Smooth muscle cell (in vitro differentiated cells): ENCODE measurements at regions not wholly inside any gene's neighbourhood (a gene's known extent, or its start where the extent isn't known, plus 50 kb on each side); places are given as distances from the start of the nearest gene placed in this dataset.

Source experiments
- DNase-seq: peaks from one replicate; lab custom pipeline; 2025; ENCODE audit not compliant: unreplicated experiment; lab: John Stamatoyannopoulos, UW
- H2AFZ ChIP-seq: fragments of 200-600 bp; sonication (generic); 2 replicates; pipeline ENCODE4 v1.6.0; 2016; ENCODE audit warnings: antibody characterized with exemption, low read depth, mild to moderate bottlenecking
- H3F3A ChIP-seq: fragments of 200-600 bp; sonication (generic); 2 replicates; pipeline ENCODE4 v1.6.0; 2017; ENCODE audit warnings: antibody characterized with exemption, low read depth
- H3K27ac ChIP-seq: fragments of 200-600 bp; sonication (generic); 2 replicates; pipeline ENCODE4 v1.5.1; 2016; ENCODE audit warnings: low read depth, mild to moderate bottlenecking
- H3K27me3 ChIP-seq: fragments of 200-600 bp; sonication (generic); 2 replicates; pipeline ENCODE4 v1.6.1; 2016; ENCODE audit warnings: low read depth, mild to moderate bottlenecking
- H3K36me3 ChIP-seq: fragments of 200-600 bp; sonication (generic); 2 replicates; pipeline ENCODE4 v1.5.1; 2016; ENCODE audit warnings: low read depth
- H3K4me1 ChIP-seq: fragments of 200-600 bp; sonication (generic); 2 replicates; pipeline ENCODE4 v1.5.1; 2016; ENCODE audit warnings: low read depth
- H3K4me2 ChIP-seq: fragments of 200-600 bp; sonication (generic); 2 replicates; pipeline ENCODE4 v1.6.0; 2016; ENCODE audit warnings: mild to moderate bottlenecking
- H3K4me3 ChIP-seq: fragments of 200-600 bp; sonication (generic); 2 replicates; pipeline ENCODE4 v1.5.1; 2016; ENCODE audit warnings: mild to moderate bottlenecking
- H3K79me2 ChIP-seq: fragments of 200-600 bp; sonication (generic); 2 replicates; pipeline ENCODE4 v1.6.0; 2016; ENCODE audit warnings: low read depth, mild to moderate bottlenecking
- H3K9ac ChIP-seq: fragments of 200-600 bp; sonication (generic); 2 replicates; pipeline ENCODE4 v1.6.0; 2016; ENCODE audit warnings: low read depth
- H3K9me3 ChIP-seq: fragments of 200-600 bp; sonication (generic); replicated peaks from 2 replicates; pipeline ENCODE4 v1.5.1; 2016; ENCODE audit warnings: low read depth
- H4K20me1 ChIP-seq: fragments of 200-600 bp; sonication (generic); 2 replicates; pipeline ENCODE4 v1.6.0; 2016; ENCODE audit warnings: low read depth
- WGBS: methylation state at CpG from one replicate; pipeline ENCODE4 v1.1.7; 2016; ENCODE audit warnings: low lambda C conversion rate; 5-methylcytosine and 5-hydroxymethylcytosine counted together
- TF ChIP-seq, protein P1 (sequence below): fragments of 200-600 bp; sonication (generic); IDR thresholded peaks from 2 replicates; pipeline ENCODE4 v1.5.1; 2017; ENCODE audit warnings: borderline replicate concordance, mild to moderate bottlenecking, antibody characterized with exemption; ENCODE audit not compliant: insufficient read depth, poor library complexity, severe bottlenecking

DNA sequence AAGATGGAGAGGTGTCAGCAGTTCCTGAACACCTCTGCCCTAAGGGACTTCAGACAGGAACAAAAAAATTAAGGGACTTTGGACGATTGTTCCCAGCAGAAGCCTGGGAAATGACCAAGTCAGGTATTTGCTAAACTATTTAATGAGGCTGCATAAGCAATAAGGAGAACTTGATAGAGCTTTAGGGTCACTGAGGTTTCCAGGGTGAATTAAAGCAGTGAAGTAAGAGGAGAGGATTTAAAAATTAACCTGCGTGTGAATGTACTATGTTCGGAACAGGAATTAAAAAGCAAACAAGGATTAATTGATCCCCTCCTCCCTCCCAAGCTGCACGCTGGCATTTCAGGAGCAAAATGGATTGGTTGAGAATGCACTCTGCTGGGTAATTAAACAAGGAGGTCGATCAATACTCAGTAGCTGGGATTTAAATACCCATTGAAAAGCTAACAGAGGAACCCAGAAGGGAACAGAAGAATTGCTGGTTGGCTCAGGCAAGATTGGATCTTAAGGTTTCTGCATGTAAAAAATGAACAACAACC lies 157.2 kb downstream of the RNF152 start:
- Histone ChIP-seq H3K27me3 (no peaks in the 10 kb centered on the region), H3K79me2 (no peaks in the 10 kb centered on the region), H3K4me1 (peaks cover 3% of the 10 kb centered on the region), H3K4me3 (no peak overlapping the region), H3K9ac (no peak overlapping the region), H3K4me2 (no peak overlapping the region), H3F3A (no peaks in the 10 kb centered on the region), H2AFZ (no peak overlapping the region), H4K20me1 (no peaks in the 10 kb centered on the region), H3K9me3 (no peaks in the 10 kb centered on the region), H3K36me3 (no peaks in the 10 kb centered on the region), H3K27ac (no peak overlapping the region)
- no peak for DNase-seq
- 92% methylated on average over 5 of the region's 5 CpGs for WGBS
- TF ChIP-seq, protein P1, sequence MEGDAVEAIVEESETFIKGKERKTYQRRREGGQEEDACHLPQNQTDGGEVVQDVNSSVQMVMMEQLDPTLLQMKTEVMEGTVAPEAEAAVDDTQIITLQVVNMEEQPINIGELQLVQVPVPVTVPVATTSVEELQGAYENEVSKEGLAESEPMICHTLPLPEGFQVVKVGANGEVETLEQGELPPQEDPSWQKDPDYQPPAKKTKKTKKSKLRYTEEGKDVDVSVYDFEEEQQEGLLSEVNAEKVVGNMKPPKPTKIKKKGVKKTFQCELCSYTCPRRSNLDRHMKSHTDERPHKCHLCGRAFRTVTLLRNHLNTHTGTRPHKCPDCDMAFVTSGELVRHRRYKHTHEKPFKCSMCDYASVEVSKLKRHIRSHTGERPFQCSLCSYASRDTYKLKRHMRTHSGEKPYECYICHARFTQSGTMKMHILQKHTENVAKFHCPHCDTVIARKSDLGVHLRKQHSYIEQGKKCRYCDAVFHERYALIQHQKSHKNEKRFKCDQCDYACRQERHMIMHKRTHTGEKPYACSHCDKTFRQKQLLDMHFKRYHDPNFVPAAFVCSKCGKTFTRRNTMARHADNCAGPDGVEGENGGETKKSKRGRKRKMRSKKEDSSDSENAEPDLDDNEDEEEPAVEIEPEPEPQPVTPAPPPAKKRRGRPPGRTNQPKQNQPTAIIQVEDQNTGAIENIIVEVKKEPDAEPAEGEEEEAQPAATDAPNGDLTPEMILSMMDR = no peak

DNA sequence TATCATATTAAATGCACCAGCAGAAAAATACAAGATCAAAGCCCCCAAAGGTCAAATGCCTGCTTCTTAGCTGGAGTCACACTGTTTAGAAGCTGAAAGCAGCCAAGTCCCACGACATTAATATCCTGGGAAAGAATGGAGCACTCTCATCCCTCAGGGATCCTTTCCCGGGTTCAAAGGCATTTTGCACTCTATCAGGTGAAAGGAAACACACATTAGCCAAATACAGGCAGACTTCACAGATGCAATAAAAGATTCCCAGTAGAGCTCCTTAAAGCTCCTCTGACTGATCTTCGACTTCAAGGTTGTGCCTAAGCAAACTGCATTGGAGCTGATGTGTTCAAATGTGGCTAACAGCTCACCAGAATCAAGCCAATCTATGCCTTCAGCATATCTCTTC lies 158.4 kb downstream of the RNF152 start:
- H3K27ac ChIP-seq = peak overlapping the region; percentile 77
- TF ChIP-seq, protein P1 = no peak

DNA sequence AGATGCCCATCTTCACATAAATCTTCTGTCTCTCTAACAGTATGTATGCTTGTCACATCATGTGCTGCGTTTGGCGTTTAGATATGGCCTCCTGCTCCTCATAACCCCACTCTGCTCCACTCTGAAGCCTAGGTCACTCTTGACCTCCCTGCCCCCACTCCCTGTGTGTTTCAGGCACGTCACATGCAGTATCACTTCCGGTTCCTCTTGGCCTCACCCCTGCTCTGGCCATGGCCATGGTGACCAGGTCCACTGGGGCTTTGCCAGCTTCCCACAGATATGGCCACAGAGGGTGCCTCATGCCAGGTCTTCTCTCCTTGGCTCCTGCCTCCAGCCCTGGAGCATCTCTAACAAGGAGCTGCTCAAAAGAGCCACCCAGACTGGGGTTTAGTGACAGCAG lies 160.0 kb downstream of the RNF152 start:
- Histone ChIP-seq H3K9ac (no peak overlapping the region), H3K27ac (peak overlapping the region; percentile 42), H3K79me2 (no peaks in the 10 kb centered on the region), H3F3A (no peaks in the 10 kb centered on the region), H4K20me1 (no peaks in the 10 kb centered on the region), H3K4me3 (no peak overlapping the region), H3K9me3 (no peaks in the 10 kb centered on the region), H3K4me1 (peaks cover 3% of the 10 kb centered on the region), H3K36me3 (no peaks in the 10 kb centered on the region), H2AFZ (no peak overlapping the region), H3K27me3 (no peaks in the 10 kb centered on the region), H3K4me2 (peak overlapping the region; percentile 47)
- TF ChIP-seq, protein P1 = no peak
- DNase-seq = no peak
- 95% methylated on average over 4 of the region's 4 CpGs for WGBS

More for the DNA sequence above, 158.4 kb downstream of the RNF152 start:
- H3K27me3 ChIP-seq = no peaks in the 10 kb centered on the region
- peak overlapping the region; percentile 23 for H3K4me3 ChIP-seq
- no peaks in the 10 kb centered on the region for H4K20me1 ChIP-seq
- no peaks in the 10 kb centered on the region for H3K9me3 ChIP-seq
- no peaks in the 10 kb centered on the region for H3K36me3 ChIP-seq
- no peaks in the 10 kb centered on the region for H3K79me2 ChIP-seq
- H3F3A ChIP-seq = no peaks in the 10 kb centered on the region
- H3K9ac ChIP-seq = no peak overlapping the region
- WGBS = 79% methylated on average over 3 of the region's 3 CpGs
- H2AFZ ChIP-seq = no peak overlapping the region
- H3K4me2 ChIP-seq = peak overlapping the region; percentile 77
- H3K4me1 ChIP-seq = peaks cover 3% of the 10 kb centered on the region
- no peak for DNase-seq

DNA sequence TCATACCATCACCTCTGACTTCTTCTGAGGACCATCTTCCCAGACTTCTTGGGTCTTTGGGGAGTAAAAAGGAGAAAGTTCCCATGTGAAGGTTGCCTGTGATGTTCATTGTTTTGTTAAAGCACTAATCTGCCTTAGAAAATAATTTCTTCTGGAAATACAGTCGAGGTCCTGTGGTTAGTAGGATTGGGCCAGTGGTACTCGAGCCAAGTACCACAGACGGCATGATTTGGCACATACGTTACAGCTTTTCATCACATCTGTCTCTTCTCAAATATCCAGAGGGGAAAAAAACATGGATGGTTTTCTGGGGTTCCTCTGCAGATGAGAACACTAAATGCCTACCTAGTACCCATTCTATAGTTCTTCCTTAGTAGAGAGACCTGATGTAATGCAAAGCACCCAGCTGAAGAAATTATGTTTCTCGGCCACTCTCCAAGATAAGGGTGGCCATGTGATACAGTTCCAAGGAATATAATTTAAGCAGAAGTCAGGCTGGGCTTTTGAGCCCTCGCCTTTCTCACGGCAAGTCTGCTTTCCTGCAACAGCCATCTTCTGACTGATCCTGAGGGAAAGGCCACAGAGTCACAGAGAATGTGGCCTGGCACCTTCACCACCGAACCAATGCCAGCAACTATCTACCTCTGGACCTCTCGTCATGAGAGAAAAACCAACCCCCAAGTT lies 161.0 kb downstream of the RNF152 start:
- H2AFZ ChIP-seq = no peak overlapping the region
- no peak overlapping the region for H3K4me2 ChIP-seq
- TF ChIP-seq, protein P1 = no peak

More for the DNA sequence above, 161.0 kb downstream of the RNF152 start:
- H3K79me2 ChIP-seq = no peaks in the 10 kb centered on the region
- peak overlapping the region; percentile 19 for H3K27ac ChIP-seq
- H3K9ac ChIP-seq = no peak overlapping the region
- H3K27me3 ChIP-seq = no peaks in the 10 kb centered on the region
- no peaks in the 10 kb centered on the region for H4K20me1 ChIP-seq
- H3K9me3 ChIP-seq = no peaks in the 10 kb centered on the region
- 62% methylated on average over 9 of the region's 9 CpGs for WGBS
- no peak for DNase-seq
- H3K4me1 ChIP-seq = peaks cover 3% of the 10 kb centered on the region
- no peaks in the 10 kb centered on the region for H3K36me3 ChIP-seq
- no peak overlapping the region for H3K4me3 ChIP-seq
- H3F3A ChIP-seq = no peaks in the 10 kb centered on the region
